ENCODE measurements at regions not wholly inside any gene's neighbourhood (a gene's known extent, or its start where the extent isn't known, plus 50 kb on each side); places are given as distances from the start of the nearest gene placed in this dataset.

GRCh38 chr2:8000870-8001269, 681.0 kb upstream of the ID2 start:
- intact Hi-C loops (cut with micrococcal nuclease): loop anchor here (2.0 to 5.0 kb wide), 2 partner anchors 286 to 684 kb away; no protein-coding TSS in a partner anchor
- Histone ChIP-seq H3K4me3 (replicated peaks in 1 of 2; ENCODE audit: low read depth in 1 of 2, low read length in 2 of 2) (no peak overlapping the region), H3K4me1 (ENCODE audit: control insufficient read depth in 1 of 2, insufficient read depth in 2 of 2, low read length in 2 of 2) (no peaks in the 10 kb centered on the region), H3K9me3 (ENCODE audit: control insufficient read depth in 1 of 2, insufficient read depth in 1 of 2, low read depth in 1 of 2, low read length in 2 of 2) (no peaks in the 10 kb centered on the region), H3K36me3 (ENCODE audit: control insufficient read depth in 1 of 2, insufficient read depth in 2 of 2, low read length in 2 of 2) (no peaks in the 10 kb centered on the region), H3K27me3 (ENCODE audit: insufficient read depth, low read length) (0 out of 2 replicates have a peak, but pooled peaks cover 7% of the 10 kb centered on the region), H4K20me1 (ENCODE audit: insufficient read depth) (no peaks in the 10 kb centered on the region), H3K9ac (ENCODE audit: low read length) (no peak overlapping the region), H3K4me2 (ENCODE audit: low read length) (no peak overlapping the region), H3K27ac (ENCODE audit: low read depth, low read length) (no peak overlapping the region), H3K9me2 (ENCODE audit: insufficient read depth) (no peaks in the 10 kb centered on the region), H2AFZ (ENCODE audit: low read depth, low read length, poor library complexity, severe bottlenecking) (no peak overlapping the region), H3K79me2 (ENCODE audit: insufficient read depth, low read length) (no peaks in the 10 kb centered on the region)
- ATAC-seq: peak; percentile 60; the same call in 1 of the 2 replicates
- no TSS peak for BruUV-seq (replicated peaks)
- TF ChIP-seq ZFX (IDR thresholded peaks at IDR 0.05): no peak
- TF ChIP-seq MAX (IDR thresholded peaks at IDR 0.05): no peak
- TF ChIP-seq ELF1 (IDR thresholded peaks at IDR 0.05; ENCODE audit: borderline replicate concordance, low read depth): no peak
- TF ChIP-seq, protein P1, sequence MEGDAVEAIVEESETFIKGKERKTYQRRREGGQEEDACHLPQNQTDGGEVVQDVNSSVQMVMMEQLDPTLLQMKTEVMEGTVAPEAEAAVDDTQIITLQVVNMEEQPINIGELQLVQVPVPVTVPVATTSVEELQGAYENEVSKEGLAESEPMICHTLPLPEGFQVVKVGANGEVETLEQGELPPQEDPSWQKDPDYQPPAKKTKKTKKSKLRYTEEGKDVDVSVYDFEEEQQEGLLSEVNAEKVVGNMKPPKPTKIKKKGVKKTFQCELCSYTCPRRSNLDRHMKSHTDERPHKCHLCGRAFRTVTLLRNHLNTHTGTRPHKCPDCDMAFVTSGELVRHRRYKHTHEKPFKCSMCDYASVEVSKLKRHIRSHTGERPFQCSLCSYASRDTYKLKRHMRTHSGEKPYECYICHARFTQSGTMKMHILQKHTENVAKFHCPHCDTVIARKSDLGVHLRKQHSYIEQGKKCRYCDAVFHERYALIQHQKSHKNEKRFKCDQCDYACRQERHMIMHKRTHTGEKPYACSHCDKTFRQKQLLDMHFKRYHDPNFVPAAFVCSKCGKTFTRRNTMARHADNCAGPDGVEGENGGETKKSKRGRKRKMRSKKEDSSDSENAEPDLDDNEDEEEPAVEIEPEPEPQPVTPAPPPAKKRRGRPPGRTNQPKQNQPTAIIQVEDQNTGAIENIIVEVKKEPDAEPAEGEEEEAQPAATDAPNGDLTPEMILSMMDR (IDR thresholded peaks at IDR 0.05 in 2 of 3, conservative IDR thresholded peaks at IDR 0.05 in 1 of 3; ENCODE audit: borderline replicate concordance in 1 of 3, insufficient read depth in 1 of 3, low read depth in 2 of 3, low read length in 2 of 3): peak in 2 of 3 experiments; percentile 38 to 49; a peak in 3 of 6 replicates
- TF ChIP-seq RAD21 (IDR thresholded peaks at IDR 0.05; ENCODE audit: low read depth): peak; percentile 46
- TF ChIP-seq TCF7L2 (IDR thresholded peaks at IDR 0.05; ENCODE audit: borderline replicate concordance, extremely low read depth, insufficient read depth, insufficient read length): no peak
- ChIA-PET POLR2A (no interaction called here), RAD21 (ENCODE audit: low non-redundant PET in 1 of 2, low total read pairs in 2 of 2, uncharacterized antibody in 2 of 2, unreplicated experiment in 2 of 2) (no interaction called here), CTCF (no interaction called here)
- no peak for DNase-seq (ENCODE audit: low read depth, low spot score)

DNA sequence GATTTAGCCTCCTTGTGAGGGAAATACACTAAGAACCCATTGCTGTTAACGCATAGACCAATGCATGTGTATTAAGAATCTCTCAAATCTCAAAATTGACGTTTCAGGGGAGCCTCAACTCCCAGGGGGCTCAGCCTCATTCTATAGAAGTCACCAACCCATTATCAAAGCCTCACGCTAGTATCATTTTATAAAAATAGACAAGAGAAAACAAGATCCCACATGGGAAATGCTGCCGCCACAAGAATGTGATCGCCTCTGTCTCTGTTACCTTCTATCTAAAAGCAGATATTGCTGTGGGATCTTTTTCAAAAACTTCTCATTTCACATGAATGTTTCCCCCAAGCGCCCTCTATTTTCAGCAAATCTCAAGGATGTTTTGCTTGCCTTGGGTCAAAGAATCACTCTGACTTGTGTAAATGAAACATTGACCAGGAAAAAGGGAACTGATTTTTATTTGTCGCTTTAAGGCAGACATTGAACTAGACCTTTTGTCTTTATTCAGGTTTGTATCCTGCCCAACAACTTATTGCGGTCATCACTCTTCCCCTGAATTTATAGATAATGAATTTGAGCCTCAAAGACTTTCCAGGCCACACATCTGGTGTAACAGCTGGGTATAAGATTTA, 679.0 kb upstream of the ID2 start:
- Histone ChIP-seq H3K4me2 (ENCODE audit: low read length) (no peak overlapping the region), H3K9ac (ENCODE audit: low read length) (no peak overlapping the region), H3K27ac (ENCODE audit: low read depth, low read length) (no peak overlapping the region), H3K9me2 (ENCODE audit: insufficient read depth) (no peaks in the 10 kb centered on the region), H2AFZ (ENCODE audit: low read depth, low read length, poor library complexity, severe bottlenecking) (no peak overlapping the region), H4K20me1 (ENCODE audit: insufficient read depth) (no peaks in the 10 kb centered on the region), H3K4me1 (ENCODE audit: control insufficient read depth in 1 of 2, insufficient read depth in 2 of 2, low read length in 2 of 2) (no peaks in the 10 kb centered on the region), H3K79me2 (ENCODE audit: insufficient read depth, low read length) (no peaks in the 10 kb centered on the region), H3K4me3 (replicated peaks in 1 of 2; ENCODE audit: low read depth in 1 of 2, low read length in 2 of 2) (no peak overlapping the region), H3K27me3 (ENCODE audit: insufficient read depth, low read length) (no peaks in the 10 kb centered on the region), H3K9me3 (ENCODE audit: control insufficient read depth in 1 of 2, insufficient read depth in 1 of 2, low read depth in 1 of 2, low read length in 2 of 2) (no peaks in the 10 kb centered on the region), H3K36me3 (ENCODE audit: control insufficient read depth in 1 of 2, insufficient read depth in 2 of 2, low read length in 2 of 2) (no peaks in the 10 kb centered on the region)
- TF ChIP-seq, protein P2, sequence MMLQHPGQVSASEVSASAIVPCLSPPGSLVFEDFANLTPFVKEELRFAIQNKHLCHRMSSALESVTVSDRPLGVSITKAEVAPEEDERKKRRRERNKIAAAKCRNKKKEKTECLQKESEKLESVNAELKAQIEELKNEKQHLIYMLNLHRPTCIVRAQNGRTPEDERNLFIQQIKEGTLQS (IDR thresholded peaks at IDR 0.05): no peak
- no peak for TF ChIP-seq EGR1 (IDR thresholded peaks at IDR 0.05; ENCODE audit: low read depth)
- no peak for TF ChIP-seq EZH2phosphoT487 (IDR thresholded peaks at IDR 0.05; ENCODE audit: borderline replicate concordance)
- no peak for TF ChIP-seq EZH2 (IDR thresholded peaks at IDR 0.05)
- intact Hi-C loops (cut with micrococcal nuclease): loop anchor here (5.0 kb wide), 1 partner anchor 284 kb away; no protein-coding TSS in a partner anchor
- POLR2A ChIA-PET: no interaction called here
- CTCF ChIA-PET: no interaction called here
- ATAC-seq (no peak), DNase-seq (ENCODE audit: low read depth, low spot score) (no peak)
- RAD21 ChIA-PET (ENCODE audit: low non-redundant PET in 1 of 2, low total read pairs in 2 of 2, uncharacterized antibody in 2 of 2, unreplicated experiment in 2 of 2): no interaction called here
- BruUV-seq (replicated peaks): no TSS peak
